ENCODE measurements at regions not wholly inside any gene's neighbourhood (a gene's known extent, or its start where the extent isn't known, plus 50 kb on each side); places are given as distances from the start of the nearest gene placed in this dataset.

- TF ChIP-seq CTCF (conservative IDR thresholded peaks at IDR 0.05; ENCODE audit: low read depth, low read length) (no peak), FOS (IDR thresholded peaks at IDR 0.05; ENCODE audit: low read depth, low read length) (no peak), MXI1 (IDR thresholded peaks at IDR 0.05; ENCODE audit: borderline replicate concordance, low read depth, low read length) (no peak), POLR2A (IDR thresholded peaks at IDR 0.05; ENCODE audit: low read depth, low read length) (no peak), CHD1 (IDR thresholded peaks at IDR 0.05; ENCODE audit: low read depth, low read length) (no peak), USF2 (IDR thresholded peaks at IDR 0.05; ENCODE audit: low read depth, low read length) (no peak)
Observed at GRCh38 chr5:35369965-35370790, 139.9 kb upstream of the PRLR start.

Measured in IMR-90 (cell line).